Stimulated activated naive CD8-positive, alpha-beta T cell treated with anti-CD3 and anti-CD28 coated beads, Interleukin-15, Interleukin-2, amounts not matched to agents 100 U/mL and 50 U/mL, for 24 hours (primary cell): ENCODE measurements at regions not wholly inside any gene's neighbourhood (a gene's known extent, or its start where the extent isn't known, plus 50 kb on each side); places are given as distances from the start of the nearest gene placed in this dataset.

Source experiments
- ATAC-seq: fragments of 150-1000 bp; cut with Tn5 transposase; one replicate; pipeline ENCODE4 v1.10.0; 2021
- DNase-seq: peaks from one replicate; pipeline ENCODE4 v3.0.0; 2021

DNA sequence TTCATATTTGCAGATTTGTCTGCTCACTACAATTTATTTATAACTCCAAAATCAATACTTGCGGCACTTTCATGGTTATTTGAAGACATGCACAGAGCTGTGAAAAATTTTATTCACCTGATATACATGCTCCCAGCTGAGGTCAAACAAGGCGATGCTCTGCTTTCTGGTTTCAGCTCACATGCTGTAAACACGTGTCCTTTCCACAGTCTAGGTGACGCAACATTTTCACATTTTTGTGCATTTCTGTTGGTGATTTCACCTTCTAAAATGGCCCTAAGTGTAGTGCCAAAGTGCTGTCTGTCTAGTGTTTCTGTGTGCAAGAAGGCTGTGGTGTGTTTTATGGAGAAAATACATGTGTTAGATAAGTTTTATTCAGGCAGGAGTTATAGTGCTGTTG lies 650.5 kb downstream of the RNF144B start:
- DNase-seq (no peak), ATAC-seq (no peak)

DNA sequence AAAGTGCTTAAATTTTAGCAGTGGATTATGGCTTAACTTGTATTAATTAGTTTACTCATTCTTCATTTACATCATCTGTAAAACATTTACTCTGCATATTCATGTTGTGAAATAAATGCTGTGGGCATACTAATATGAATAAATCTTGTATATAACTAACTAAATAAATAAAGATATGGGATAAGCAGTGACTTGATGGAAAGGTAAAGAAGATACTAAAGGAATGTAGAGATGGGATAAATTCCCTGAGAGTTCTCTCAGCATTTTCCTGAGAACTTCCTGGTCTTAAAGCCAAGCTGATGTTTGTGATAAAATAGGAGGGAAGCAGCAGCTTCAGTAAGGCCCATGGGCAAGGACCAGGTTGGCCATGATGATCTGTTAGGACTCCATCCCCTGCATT lies 652.1 kb downstream of the RNF144B start:
- no peak for ATAC-seq
- DNase-seq = no peak

DNA sequence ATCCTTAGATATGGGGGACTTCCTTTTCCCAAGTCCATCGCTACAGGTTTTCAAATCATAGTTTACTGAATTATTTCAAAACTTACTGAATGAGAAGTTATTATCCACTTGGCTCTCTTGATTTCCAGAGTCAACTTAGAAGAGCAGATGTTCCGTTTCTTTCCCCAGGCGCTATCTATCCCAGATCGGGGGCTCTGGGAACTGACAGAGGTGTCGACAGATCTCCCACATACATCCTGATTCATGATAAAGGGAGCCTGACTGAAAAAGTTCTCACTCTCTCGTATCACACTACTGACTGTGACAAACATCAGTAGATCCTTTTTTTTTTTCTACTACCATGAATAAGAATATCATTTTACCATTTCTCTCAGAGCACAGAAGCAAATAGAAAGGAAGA lies 654.8 kb downstream of the RNF144B start:
- DNase-seq (no peak), ATAC-seq (no peak)

DNA sequence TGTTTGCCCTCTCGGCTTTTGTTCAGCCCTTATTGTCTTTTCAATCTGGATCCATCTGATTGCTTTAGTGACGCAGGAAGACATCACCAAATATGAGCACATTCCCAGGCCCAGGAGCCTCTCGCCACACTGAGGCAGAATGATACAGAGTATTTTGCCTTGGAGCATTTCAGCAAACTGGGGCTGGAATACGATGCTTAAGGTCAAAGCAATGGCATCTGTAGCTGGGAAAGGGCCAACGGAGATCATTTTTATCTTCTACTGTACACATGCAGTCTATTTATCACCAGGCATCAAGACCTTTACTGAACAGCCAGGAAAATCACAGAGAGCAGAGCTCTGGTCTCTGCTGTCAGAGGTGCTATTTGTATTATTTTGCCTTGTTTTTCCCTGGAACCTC lies 655.3 kb downstream of the RNF144B start:
- DNase-seq = no peak

DNA sequence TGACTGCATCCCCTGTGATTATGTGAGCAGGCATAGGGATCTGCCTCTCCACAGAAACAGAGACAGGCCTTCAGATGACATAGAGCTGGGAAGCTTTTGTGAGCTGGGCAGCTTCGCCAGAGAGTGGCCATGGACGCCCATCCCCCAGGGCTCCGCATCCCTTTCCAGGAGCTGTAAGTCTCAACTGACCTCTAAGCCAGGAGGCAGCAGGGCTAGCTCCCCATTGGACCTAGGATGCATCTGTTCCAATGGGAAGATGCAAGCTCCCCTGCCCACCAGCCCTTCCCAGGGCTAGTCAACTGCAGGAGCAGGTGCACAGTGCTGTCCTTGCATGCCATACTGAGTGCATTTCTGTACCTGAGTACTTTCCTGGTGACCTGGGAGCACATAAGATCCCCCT lies 663.6 kb downstream of the RNF144B start:
- no peak for ATAC-seq
- no peak for DNase-seq

More for the DNA sequence above, 655.3 kb downstream of the RNF144B start:
- no peak for ATAC-seq

DNA sequence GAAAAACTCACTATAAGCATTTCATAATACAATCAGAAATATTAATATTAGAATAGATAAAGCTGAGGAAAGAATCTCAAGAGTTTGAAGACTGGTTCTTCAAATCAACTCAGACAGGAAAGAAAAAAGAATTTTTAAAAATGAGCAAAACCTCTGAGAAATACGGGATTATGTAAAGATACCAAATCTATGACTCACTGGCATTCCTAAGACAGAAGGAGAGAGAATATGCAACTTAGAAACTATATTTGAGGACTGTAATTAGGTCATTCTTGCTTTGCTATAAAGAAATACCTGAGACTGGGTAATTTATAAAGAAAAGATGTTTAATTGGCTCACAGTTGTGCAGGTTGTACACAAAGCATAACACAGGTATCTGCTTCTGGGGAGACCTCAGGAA lies 665.1 kb downstream of the RNF144B start:
- no peak for ATAC-seq
- no peak for DNase-seq

DNA sequence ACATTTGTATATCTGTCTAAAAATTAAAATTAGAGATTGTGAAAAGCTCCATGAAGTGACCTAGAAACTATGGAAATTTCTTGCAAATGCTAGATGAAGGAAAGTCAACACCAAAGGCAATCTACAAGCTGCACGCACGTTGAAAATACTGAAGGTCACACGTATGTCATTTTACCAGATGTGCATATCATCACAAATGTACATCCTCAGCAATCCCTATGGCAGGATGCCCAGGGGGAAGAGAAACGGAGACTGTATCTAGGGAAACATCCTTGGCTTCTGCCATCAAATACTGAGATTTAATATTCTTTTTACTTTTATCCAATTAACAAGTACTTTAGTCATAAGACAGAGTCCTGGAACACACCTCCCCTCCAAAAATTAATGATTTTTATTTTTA lies 672.0 kb downstream of the RNF144B start:
- ATAC-seq (no peak), DNase-seq (no peak)

DNA sequence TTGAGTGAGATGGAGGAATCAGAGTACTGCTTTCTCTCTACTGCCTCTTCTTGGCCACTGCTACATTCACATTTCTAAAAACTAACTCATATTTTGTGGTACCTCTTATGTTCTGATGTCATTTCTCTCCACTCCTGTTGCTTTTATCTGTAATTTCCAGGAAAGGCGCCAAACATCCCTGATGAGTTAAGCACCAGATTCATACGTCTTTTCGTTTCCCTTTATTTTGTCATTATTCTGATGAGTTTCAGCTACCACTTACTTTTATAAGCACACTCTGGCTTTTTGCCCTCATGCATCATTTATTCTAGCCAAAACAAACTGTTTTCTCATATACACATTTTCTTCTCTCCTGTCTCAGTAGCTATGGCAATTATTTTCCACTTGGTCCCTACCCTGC lies 680.0 kb downstream of the RNF144B start:
- DNase-seq (no peak), ATAC-seq (no peak)

DNA sequence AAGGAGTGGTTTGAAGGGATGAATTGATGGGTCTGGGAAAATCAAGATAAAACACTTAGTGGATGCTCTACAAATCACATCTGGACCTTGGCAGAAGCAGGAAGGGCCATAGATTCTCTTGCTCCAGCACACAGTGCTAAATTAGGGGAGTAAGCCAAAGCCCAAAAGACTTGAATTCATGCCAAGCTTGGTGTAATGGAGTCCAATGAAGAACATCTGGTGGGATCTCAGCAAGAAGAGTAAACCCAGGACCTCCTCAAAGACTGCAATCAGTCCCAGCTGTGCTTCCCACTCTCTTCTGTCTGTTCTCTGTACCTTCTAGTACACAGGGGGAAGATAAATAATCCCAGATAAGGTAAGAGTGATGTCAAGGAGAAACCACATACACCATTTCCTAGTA lies 683.4 kb downstream of the RNF144B start:
- no peak for ATAC-seq
- DNase-seq = no peak

DNA sequence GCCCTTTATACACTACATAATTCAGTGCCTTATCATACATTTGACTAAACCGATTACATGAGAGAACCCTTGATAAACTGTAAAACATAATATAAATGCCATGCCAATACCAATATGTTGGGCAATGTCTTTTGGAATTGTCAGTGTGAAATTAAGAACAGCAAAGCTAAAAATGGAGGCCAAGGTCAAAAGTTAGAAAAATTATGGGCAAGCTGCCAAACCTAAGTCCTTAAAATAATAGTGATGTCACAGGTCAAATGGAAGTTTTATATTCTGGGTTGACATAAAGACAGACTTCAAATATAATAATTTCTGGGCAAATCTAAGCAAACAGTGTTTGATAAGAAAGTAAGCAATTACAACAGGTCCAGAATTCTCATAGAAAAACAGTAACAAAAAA lies 696.7 kb downstream of the RNF144B start:
- ATAC-seq = no peak
- DNase-seq = no peak

DNA sequence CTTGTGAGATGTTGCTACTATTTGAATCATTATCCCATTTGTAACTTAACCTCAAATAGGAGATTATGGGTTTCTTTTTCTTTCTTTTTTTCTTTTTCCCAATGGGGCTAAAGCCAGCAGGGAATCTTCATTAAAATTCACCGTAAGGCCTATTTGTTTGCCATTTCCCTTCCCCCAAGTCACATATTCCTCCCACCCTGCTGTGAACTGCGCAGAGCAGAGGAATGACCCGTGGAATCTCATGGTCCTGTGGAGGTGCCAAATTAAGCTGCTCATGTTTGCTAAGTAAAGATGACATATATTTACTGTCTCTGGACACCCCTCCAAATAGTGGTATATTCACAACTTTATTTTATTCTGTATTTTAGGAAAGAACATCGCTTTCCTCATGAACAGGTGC lies 699.3 kb downstream of the RNF144B start:
- no peak for DNase-seq
- ATAC-seq = no peak

DNA sequence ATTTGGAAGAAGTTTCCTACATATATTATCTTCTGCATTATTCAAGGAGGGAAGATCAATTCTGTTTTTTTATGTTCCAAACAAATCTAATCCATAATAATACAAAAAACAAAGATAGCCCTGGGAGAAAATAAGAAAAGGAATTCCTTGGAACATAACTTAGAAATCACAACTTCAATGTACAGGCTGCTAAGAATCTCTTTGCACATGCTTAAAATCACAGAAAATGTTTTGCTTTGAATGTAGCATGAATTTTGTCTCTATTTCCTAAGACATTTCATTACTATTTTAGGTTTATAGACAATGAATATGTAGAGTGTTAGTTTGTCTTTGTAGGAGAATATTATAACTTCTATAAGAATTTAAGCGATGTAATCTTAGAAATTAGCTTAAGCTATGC lies 700.1 kb downstream of the RNF144B start:
- ATAC-seq (no peak), DNase-seq (no peak)

DNA sequence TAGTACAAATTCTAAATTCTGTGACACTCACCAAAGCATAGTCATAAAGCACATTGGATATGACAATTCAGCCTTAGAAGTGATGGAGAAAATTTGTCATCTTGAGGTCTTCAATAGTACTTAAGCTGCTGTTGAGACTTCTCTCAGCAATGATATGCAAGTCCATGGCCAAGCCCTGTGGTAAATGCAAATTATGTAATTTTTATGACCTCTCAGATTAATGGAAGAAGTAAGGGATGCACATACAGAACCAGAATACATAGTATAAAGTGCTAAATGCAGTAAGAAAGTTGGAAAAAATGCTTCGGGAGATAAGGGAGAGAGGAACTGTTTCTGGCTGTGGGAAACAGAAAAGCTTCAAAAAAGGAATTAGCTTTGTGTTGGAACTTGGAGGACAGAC lies 700.7 kb downstream of the RNF144B start:
- DNase-seq (no peak), ATAC-seq (no peak)

DNA sequence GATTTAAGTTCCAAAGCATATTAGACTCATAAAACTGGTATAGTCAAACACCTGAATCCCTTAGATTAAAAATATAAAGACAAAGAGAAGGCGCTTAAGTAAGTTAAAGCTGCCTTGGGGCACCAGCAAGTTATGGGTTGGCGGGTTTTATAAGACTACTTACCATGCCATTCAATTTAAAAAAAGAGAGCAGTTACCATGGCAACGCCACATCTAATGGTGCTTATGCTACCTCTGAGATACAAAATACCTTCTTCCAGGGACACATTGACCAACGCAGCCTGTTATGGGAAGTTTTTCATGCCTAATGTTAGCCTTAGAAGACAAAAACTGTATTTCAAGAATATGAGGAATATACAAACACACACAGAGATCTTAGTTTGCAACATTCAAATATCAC lies 713.6 kb downstream of the RNF144B start:
- no peak for ATAC-seq

DNA sequence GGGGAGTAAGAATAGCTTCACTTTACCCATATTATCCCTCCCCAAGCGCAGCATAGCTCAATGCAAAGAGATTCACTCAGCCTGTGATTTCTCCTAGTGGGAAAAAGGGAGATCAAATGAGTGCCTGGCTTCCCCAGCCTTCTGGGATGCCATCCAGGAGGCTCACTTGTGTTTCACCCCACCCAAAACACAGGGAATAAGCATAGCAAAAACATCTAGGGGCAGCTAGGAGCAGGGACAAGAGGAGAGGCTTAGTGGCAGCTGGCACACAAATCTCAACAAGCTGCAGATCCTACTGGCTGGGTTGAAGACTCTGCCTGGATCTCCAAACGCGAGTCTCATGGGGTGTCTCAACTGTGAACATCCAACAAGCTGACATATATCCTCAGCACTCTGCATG lies 715.8 kb downstream of the RNF144B start:
- no peak for ATAC-seq
- DNase-seq = no peak

More for the DNA sequence above, 713.6 kb downstream of the RNF144B start:
- DNase-seq = no peak

DNA sequence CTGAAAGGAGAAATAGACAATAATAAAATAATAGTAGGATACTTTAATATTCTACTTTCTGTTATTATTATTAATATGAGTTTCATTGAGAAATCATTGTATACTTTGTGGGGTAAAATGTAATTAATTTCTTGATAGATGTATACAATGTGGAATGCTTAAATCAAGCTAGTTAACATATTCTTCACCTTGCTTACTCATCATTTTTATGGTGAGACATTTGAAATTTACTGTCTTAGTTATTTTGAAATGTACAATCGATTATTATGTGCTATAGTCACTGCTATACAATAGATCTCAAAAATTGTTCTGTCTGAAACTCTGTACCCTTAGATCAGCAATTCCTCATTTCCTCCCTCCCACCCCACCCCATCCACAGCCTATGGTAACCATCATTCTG lies 720.3 kb downstream of the RNF144B start:
- no peak for ATAC-seq

DNA sequence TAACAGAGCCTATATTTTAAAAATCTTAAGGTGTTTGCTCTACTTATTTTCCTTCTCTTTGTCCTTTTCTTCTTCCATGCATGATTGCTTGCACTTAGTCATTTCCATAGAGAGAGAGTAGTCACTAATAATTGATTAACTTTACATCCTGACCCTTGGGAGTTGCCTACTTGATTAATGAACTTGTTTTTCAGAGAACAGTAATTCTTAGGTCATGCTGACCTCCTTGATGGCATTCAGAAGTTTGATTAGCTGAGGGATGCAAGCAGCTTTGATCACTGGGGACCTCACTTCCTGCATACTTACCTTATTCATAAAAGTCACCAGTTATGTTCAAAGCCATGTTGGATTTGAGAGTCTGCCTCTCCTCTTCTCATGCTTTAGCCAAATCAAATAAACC lies 715.6 kb upstream of the ID4 start:
- no peak for DNase-seq
- ATAC-seq = no peak

More for the DNA sequence above, 720.3 kb downstream of the RNF144B start:
- no peak for DNase-seq

DNA sequence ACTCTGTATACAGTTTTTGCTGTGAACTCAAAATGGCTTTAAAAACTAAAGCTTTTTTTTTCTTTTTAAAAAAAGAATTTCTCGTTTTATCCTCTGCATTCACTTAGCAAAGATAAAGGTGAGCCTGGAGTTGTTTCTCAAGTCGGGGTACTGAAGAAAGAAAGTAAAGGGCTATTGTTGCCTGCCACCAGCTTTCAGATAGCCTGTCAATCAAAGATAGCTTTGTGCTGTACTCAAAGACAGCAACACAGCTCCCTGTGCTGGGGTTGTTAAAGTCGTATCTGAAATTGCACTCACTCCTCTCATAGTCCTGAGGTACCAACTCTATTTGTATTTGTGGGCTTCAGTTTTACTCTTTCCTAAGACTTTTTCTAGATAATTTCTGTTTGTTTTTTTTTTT lies 710.1 kb upstream of the ID4 start:
- ATAC-seq (no peak), DNase-seq (no peak)

DNA sequence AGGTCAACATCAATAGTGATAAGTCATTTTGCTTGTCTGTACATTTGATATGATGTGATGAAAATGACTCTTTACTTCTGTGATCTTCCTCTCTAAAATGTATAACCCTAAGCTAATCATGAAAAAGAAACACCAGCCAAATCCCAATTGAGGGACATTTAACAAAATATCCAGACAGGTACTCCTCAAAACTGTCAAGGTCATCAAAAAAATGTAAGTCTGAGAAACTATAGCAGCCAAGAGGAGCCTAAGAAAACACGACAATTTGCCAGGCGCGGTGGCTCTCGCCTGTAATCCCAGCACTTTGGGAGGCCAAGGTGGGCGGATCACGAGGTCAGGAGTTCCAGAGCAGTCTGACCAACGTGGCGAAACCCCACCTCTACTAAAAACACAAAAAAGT lies 708.5 kb upstream of the ID4 start:
- DNase-seq = no peak
- no peak for ATAC-seq

DNA sequence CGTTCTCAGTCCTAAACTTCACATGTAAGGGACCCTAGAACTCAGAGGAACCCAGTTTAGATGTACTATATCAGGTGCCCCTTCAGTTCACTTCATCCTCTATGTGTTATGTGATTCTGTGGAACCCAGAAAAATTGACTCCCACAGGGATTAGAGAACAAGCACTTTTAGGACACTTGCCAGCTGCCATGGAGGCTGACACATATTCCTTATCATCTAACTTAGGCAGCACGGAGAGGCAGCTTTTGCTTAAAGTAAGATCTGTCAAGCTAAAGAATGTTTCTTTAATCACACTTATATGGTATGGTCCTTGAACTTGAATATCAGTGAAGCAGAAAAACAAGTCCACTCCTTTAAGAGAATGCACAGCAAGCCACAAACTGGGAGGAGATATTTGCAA lies 701.5 kb upstream of the ID4 start:
- no peak for ATAC-seq

DNA sequence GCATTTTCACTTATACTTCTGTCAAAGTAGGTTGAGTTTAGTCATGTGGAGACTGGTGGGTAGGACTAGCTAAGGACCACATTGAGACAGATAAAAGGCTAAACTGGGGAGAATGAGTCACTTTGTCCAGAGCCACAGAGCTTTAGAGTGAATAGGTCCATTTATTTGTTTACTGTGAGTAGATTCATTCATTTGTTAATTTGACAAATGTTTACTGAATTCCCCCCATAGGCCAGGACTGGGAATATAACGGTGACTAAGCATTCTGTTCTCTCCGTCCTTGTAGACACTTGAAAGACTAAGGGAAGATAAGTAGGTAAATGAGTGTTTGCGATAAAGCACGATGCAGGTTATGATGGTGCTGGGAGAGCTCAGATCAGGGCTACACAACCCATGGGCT lies 699.7 kb upstream of the ID4 start:
- no peak for ATAC-seq
- DNase-seq = no peak

More for the DNA sequence above, 701.5 kb upstream of the ID4 start:
- no peak for DNase-seq

DNA sequence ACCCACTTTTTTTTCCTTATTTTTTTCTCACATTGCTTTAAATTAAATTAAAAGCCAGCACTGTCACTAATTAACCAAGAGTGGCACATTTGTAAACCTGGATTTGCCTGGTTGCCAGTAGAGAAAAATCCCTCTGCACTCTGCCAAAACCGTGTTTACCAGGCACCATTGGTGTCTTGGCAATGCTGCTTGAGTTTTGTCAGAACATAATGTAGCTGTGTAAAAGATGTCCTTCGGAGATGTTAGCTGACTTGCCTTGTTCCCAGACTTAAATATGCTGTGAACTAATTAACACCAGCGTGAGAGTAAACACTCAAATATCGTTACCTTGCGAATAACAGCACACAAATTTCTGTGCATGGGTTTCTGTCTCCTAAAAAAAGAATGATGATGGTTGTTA lies 694.9 kb upstream of the ID4 start:
- no peak for DNase-seq
- no peak for ATAC-seq

DNA sequence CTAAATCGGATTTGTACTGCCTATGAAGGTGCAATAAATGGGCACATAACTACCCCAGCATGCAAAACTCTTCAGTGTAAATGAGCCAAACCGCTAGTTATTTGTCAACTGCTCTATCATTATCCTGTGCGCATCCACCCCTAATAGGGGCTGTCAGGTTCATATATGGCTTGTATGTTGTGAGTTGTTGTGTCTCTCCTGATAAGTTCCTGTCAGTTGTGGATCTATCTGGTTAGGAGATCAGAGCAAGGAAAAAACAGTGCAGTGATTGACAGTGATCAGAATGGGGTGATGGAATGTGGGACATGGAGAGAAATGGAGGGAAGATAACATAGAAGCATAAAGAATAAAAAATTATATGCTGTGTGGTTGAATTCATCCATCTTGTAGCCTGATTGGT lies 686.9 kb upstream of the ID4 start:
- DNase-seq (no peak), ATAC-seq (no peak)

DNA sequence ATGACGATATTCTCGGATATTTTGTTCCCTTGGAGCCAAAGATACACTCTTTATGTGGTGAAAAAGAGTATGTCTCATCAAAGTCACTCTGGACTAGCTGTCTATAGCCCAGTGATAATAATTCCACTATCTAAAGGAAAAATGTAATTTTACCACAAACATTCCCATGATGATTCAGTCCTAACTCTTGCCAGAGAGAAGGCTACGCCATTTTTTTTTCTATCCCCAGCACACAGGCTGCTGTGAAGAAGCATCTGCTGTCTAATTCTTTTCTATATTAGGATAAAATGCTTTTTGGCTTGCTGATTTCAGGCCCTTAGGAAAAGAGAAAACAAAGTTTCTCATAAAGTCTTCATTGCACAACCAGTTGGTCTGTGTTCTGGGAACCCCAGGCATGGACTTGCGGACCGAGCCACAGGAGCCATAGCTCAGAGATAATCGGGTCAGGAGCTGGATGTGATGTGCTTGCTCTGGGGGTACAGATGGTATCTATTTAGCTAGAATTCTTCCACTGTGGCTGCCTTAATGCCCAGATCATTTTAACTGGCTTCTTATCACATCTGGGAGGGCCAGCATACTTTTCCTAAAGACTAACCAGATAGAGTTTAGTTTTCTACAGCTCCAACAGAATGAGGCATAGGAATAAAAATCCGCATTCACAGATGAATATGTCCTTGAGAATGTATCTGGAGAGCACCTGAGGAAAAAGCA lies 683.7 kb upstream of the ID4 start:
- DNase-seq (no peak), ATAC-seq (no peak)

DNA sequence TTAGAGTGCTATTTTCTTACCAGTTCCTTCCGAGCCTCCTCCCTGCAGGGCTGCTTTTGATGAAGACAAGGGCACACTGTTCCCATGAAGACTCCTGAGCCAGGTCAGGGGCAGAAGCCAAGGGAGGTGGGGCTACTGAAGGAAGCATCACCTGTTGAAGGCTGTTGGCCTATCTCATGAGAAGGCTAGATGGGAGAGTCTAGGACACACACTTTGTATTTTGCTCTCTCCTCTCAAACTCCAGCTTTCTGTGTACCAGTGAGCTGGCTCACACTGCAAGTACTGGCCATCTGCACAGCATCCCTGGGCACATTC lies 683.2 kb upstream of the ID4 start:
- no peak for DNase-seq
- ATAC-seq = no peak
